Hematopoietic multipotent progenitor cell (in vitro differentiated cells): ENCODE measurements at regions not wholly inside any gene's neighbourhood (a gene's known extent, or its start where the extent isn't known, plus 50 kb on each side); places are given as distances from the start of the nearest gene placed in this dataset. TPM values are rescaled to one million over a fixed set of nuclear protein-coding genes. Genes with fewer than 3 reads are reported as not detected.

Experiments
- DNase-seq, 3 donors: peaks; one replicate each; pipeline ENCODE4 v3.0.0-alpha.2; 2011 to 2015; ENCODE audit warnings: low read depth in 2 of 3, low spot score in 2 of 3
- small RNA-seq: library from RNA; depleted of rRNA; stranded (forward); fragments of <200 nt; gene quantifications from one replicate; pipeline ENCODE3, GENCODE V24; 2012

- no peak for DNase-seq
Measured at GRCh38 chr3:71865727-71866126, 80.8 kb upstream of the PROK2 start.

DNA sequence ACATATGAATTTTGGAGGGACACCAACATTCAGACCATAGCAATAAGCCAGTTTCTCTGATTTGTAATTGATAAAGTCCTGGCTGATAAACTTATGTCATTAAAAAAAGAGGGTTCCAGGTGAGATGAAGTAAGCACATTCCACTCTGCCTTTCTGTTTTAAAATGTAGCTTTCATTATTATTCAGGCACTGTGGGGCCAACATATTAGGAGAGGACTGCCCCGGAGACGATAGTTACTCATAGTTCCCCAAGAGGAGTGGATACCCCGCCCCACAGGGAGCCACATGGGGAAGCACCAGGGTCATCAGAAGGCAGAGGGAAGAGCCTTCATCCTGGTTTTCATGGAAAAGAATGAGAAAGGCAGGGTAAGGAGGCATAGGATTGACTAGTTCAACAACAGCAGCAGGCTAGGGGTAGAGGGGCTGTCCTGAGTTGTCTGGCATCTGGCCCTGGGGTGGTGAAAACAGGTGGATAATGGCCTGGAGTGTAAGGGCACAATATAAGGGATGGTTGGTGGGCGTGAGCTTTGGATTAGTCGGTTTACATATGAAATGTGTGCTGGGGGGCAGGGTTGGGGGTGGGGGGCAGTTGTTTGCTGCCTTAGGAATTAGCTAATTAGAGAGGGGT is 78.7 kb upstream of the PROK2 start:
- no peak for DNase-seq

GRCh38 chr3:71862371-71863140 is 77.6 kb upstream of the PROK2 start:
- no peak for DNase-seq

DNA sequence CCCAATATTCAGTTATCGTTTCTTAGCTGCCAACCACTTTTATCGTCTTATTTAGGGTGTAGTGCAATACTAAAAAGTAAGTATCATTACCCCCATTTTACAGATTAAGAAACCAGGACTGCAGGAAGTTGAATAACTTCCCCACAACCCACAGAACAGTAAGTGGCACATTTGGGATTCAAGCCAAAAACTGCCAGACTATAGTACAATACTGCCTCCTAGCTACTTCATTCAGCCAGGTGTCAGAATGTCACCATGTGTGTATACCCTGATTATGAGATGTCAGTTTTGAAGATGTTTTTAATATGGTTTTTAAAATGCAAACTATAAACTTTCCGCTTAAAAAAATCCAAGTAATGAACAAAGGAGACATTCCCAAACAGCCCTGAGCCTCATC is 74.2 kb upstream of the PROK2 start:
- DNase-seq: peak in 2 of 3 donors; percentile 77 to 94

- peak in 2 of 3 donors; percentile 11 to 40 for DNase-seq
Measured at GRCh38 chr3:71858503-71859122, 73.7 kb upstream of the PROK2 start.

- no peak for DNase-seq
Measured at GRCh38 chr3:71857956-71858355, 73.0 kb upstream of the PROK2 start.

DNA sequence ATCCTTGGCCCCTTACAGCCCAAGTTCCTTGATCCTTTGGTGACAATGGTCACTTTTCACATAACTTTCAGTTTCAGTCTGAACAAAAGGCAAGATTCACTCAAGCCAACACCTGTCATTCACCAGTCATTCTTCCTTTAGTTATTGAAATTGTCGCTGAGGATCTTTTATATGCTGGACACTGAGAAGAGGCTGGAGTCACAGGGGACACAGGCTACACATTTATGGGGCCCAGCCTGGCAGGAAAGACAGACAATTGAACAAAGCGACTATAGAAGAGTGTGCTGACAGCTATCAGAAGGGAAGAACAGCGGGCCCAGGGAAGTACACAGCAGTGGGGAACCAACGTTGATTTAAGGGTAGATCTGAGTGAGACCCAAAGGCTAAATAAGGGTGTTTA is 69.8 kb upstream of the PROK2 start:
- DNase-seq: no peak

DNA sequence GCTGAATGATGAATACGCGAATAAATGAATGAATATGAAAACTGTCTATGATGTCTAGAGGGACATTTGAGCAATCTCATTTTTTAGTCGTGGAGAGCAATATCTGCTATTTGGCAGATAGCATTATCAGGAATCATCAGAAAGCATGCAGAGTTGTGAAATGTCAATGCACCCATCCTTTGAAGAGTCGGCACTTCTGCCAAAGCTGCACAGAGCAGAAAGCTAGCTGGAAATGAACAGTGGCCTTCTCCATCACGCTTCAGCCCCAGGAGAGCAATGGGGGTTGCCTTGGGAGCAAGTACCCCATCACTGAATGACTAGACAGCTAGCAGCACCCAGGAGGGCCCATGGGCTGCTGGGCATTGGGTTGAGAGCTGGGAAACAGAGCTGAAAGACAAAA is 69.1 kb upstream of the PROK2 start:
- no peak for DNase-seq

DNA sequence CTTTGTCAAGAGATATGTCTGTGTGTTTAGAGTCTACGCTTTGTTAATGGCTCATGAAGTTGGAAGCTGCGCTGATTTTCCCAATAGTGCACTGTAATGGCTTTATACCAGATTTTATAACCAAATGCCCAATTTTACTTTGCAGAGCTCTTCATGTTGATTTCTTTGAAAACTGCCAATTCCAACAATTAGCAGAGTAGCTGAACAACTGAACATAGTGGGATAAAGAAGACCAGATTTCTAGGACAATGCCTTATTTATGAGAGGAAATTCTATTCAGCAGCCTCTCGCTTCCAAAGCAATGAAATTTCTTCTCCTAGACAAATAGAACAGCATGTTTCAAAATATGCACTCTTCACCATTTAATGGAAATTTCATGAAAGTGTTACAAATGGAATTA is 66.9 kb upstream of the PROK2 start:
- no peak for DNase-seq

DNA sequence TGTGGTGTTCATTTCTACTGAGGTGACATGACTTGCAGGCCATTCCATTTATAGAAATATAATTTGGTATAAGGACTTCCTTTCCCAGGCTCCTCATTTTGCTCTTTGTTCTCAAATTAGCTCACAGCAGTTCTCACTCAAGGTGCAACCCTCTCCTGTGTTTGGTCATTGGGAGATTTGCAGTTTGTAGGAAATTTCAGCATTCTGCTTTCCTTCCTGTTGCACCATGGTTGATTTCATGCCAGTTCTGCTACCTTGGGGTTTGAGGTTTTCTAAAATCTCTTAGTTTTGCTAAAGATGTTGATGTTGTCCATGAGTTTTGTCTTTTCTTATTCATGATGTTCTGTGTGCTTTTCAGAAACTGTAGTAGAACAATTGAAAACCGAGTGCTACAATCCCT is 65.7 kb upstream of the PROK2 start:
- DNase-seq: no peak

GRCh38 chr3:71849681-71850080 is 64.7 kb upstream of the PROK2 start:
- DNase-seq: no peak

DNA sequence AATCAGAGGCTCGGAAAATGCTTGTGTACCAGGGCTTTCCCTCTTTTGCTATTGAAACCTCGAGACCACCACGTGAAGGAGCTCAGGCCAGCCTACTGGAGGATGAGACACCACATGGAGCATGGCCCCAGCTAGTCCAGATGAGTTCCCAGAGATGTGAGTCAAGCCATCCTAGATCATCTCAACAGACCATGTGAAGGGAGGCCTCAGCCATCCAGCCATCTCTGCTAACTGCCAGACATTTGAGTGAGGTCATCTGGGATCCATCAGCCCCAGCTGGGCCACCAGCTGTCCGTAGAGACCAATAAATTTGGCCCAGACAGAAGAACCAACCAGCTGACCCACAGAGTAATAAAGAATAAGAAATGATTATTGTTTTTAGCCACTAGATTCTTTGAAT is 62.8 kb upstream of the PROK2 start:
- DNase-seq: no peak

GRCh38 chr3:71846185-71846584 is 61.2 kb upstream of the PROK2 start:
- DNase-seq: no peak

- DNase-seq: no peak
Measured at GRCh38 chr3:71843071-71843470, 58.1 kb upstream of the PROK2 start.

GRCh38 chr3:71838406-71838805 is 53.5 kb upstream of the PROK2 start:
- no peak for DNase-seq

Small RNA genes in the stretch of these regions (small RNA-seq; reads per million reads assigned to genes)
- gene AC104435.1 (not detected), gene AC105265.1 (not detected), gene RNA5SP136 (not detected), gene RNU1-62P (3.4 reads per million, percentile 81 among the genes with 10 or more reads in this experiment), gene UBE2Q2P9 (not detected)
